ENCODE measurements at regions not wholly inside any gene's neighbourhood (a gene's known extent, or its start where the extent isn't known, plus 50 kb on each side); places are given as distances from the start of the nearest gene placed in this dataset.

DNA sequence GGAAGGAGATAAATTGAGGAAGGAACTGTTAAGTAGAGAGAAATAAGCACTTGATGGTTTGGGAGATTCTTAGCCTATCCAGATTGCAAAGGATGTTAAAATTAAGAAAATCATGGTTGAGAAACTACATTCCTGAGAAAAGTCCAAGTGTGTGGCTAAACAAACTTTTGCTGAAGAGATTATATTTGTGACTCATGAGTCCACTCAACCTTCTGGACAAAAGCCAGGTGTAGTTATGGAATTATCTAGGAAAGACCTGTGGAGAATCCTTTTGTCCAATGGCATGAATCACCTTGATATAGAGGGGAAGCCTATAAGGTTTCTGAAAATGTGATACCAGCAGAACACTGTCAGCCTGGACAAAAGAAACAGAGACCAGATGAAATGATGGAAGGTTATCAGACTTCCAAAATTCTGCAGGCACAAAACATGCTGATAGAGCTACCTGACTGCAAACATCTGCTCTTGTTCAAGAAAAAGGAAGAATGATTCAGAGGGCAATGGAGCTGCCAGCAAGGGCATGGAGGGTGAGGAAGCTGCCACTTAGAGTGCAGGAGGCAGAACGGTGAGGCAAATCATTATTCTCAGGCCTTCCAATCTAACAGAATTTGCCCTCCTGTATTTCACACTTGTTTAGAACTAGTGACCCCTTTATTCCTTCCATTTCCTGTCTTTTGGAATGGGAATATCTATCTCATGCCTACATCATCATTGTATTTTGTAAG, 300.6 kb upstream of the PRMT6 start:
- DNase-seq (ENCODE audit: low spot score): no peak

DNA sequence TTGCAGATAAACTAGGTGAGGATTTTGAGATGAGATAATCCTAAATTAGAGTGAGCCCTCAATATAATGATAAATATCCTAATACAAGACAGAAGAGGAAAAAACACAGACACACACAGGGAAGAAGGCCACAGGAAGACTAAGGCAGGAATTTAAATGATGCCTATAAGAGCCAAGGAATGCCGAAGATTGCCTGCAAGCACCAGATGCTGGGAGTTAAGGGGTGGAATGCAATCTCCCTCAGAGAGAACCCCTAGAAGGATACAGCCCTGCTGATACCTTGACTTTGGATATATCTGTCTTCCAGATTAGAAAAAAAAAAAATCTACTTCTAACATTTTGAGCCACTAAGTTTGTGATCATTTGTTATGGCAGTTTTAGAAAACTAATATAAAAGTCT, 299.7 kb upstream of the PRMT6 start:
- DNase-seq (ENCODE audit: low spot score): no peak

DNA sequence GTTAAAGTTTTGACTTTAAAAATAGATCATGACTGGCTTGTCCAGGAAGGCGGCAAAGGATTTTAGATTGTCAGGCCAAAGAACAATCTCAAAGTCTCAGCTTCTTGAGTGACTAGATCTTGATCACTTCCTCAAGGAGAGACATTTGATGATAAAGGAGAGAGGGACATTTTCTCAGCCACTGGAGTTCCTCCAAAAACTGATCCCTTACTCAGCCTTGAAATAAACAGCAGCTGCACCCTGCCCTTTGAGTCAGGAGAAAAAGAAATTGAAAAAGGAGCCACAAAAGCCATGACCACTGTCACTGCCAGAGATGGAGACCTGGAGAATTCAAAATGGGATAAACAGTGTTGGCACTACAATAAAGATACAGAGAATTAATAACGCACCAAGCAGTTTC, 288.4 kb upstream of the PRMT6 start:
- no peak for DNase-seq (ENCODE audit: low spot score)

DNA sequence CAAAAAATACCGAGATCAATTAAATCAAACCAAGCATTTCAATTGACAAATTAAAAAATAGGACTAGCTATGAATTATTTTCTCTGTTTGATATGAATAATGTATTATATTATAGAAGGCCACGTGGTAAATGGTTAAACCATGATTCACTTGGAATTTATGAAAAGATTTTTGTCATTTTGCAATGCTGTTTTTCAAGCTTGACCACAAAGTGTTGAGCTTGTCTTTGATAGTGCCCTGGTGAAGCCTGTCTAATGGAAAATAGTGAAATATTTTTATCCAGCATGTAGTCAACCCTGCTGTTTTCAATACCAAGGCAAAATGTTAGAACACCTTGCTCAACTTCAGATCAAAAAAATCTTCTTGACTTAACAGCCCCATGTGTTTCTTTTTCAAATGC, 288.0 kb upstream of the PRMT6 start:
- no peak for DNase-seq (ENCODE audit: low spot score)

DNA sequence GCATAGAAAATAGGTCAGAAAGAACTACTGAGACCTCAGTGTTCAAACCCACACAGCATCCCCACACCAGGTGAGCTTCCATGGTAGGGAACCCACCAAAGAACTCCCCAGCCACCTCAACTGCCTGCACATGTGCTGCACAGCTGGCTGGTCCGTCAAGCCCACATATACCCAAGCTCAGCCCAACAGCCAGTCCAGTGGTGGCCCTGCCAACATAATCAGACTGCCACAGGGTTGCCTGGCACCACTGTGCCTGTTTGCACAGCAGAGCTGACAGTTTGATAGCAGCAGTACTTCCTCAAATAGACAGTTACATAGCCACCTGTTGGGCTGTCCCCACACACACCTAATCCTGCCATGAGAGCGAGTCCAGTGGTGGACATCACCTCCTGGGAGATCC, 283.3 kb upstream of the PRMT6 start:
- no peak for DNase-seq (ENCODE audit: low spot score)

DNA sequence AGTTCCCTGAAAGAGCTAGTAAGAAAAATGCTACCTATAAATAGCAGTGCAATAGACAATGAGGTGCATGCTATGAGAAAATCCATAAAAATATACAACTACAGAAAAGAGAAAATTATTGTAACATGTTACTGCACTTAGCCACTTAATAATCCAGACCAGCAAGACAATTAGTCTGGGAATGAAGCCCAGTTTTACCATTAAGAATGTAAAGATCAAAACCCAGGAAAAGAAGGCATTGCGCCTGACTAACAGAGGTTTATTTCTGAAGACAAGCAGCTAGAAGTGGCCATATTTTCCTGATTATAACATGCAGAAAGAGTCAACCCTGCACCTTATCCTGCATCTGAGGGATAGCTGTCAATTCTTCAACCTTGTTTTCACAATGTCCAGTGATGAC, 276.4 kb upstream of the PRMT6 start:
- DNase-seq (ENCODE audit: low spot score): no peak

DNA sequence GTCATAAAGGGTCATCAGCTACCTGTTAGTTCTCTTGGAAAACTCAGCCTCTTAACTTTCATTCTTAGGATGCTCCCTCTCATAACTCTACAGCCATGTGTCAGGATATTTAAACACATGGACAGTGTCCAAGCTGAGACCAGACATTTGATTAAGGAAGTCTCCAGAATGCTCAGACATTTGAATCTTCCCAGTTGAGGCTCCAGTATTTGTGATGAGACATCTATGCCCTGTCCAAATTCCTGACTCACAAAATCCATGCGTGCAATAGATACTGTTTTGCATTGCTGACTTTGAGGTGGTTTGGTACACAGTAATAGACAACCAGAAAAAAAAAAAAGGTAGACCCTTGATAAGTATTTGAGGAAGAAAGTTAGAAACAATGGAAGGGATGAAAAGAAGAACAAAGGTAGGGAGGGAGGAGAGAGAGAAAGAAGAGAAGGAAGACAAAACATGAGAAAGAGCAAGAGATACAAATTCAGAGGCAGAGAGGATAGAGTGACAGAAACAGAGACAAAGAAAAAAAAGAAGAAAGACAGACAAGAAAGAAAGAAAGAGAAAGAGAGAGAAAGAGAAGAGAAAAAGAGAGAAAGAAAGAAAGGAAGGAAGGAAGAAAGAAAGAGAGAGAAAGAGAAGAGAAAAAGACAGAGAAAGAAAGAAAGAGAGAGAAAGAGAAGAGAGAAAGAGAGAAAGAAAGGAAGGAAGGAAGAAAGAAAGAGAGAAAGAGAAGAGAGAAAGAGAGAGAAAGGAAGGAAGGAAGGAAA, 275.5 kb upstream of the PRMT6 start:
- no peak for DNase-seq (ENCODE audit: low spot score)

DNA sequence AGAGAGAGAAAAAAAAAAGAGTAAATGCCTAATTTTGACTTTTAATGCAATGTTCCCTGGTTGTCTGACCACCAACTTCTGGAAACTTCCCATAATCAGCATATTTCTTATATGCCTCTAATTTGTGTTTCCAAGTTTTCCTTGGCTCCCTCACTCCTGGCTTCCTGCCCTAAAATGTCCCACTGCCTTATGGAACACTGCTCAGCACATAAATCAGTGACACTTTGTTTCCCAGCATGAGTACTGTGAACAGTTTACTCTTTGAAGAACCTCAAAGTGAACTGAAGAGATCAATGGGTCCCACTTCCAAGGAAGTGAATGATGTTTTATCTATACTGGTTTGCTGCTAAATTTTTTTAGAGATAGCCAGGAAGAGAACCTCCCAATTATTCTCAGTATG, 271.3 kb upstream of the PRMT6 start:
- no peak for DNase-seq (ENCODE audit: low spot score)

DNA sequence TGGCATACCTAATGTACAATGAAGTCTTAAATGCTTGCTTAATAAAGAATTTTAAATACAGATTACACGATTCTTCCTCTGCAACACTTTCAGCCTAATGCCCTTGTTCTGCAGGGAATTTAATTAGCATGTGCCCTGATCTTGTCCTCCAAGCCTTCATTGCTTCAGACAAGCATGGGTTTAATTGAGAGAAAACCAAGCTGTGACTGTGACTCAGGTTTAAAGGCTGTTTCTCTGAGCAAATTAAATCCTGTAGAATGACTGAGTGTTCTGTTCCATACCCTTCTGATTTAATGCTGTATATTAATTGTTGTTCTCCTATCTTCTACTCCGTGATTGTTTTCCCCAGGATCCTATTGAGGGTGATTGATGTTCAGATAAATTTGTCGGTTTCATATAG, 269.0 kb upstream of the PRMT6 start:
- DNase-seq (ENCODE audit: low spot score): no peak

DNA sequence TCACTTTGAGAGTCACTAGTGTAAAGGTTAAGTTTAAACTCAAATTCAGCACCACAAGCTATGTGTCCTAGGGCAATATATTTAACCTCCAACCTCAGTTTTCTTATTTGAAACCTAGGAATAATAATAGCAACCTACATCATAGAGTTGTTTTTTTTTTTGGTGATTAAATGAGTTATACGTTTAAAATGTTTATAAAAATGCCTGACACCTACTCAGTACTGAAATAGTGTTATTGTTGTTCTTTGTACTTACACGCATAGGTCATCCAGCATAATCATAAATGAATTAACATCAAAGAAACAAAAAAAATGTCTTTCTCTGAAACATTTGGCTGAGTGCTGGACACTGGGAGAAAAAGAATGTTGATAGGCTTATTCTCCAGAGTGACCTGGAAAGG, 266.8 kb upstream of the PRMT6 start:
- no peak for DNase-seq (ENCODE audit: low spot score)

DNA sequence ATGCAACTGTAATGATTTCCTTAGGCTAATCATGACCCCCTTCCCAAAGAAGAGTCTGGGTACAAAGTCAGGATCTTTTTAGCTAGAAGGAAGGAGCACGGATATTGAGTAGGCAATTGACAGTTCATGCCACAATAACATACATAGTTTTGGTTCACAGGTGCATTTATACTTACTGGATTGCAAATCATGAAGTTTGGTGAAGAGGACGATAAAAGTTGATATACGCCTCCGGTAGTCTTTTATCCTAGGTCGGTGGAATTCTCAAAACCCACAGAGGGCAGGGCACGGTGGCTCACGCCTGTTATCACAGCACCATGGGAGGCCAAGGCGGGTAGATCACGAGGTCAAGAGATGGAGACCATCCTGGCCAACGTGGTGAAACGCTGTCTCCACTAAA, 265.4 kb upstream of the PRMT6 start:
- DNase-seq (ENCODE audit: low spot score): no peak

DNA sequence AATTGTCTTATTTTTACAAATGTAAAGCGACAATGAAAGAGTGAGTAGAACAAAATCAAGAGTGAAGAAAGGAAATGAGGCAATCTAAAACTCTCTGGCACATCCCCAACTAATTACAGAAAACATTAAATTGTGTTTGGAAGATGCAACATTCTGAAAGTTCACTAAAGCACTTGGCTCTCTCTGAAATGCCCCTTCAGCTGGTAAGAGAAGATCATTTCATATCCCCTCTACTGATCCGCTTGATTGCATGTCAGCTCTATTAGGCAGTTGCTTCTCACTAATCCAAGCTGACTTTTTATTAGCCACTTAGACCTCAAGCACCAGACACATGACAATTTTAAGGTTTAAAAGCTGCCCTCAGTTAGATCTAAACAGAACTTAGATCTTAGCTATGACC, 262.8 kb upstream of the PRMT6 start:
- DNase-seq (ENCODE audit: low spot score): no peak

DNA sequence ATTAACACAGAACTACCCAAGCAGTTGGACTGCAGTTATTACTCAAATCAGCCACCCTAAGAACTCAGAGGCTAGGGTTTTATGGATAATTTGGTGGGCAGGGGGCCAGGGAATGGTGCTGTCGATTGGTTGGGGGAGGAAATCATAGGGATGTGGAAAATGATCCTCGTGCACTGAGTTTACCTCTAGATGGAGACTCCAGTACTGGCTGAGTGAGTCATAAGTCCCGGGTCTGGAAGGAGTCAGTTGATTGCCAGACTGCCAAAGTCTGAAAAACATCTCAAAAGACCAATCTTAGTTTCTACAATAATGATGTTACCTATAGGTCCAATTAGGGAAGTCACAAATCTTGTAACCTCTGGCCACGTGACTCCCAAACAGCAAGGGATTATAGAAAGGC, 257.5 kb upstream of the PRMT6 start:
- no peak for DNase-seq (ENCODE audit: low spot score)

DNA sequence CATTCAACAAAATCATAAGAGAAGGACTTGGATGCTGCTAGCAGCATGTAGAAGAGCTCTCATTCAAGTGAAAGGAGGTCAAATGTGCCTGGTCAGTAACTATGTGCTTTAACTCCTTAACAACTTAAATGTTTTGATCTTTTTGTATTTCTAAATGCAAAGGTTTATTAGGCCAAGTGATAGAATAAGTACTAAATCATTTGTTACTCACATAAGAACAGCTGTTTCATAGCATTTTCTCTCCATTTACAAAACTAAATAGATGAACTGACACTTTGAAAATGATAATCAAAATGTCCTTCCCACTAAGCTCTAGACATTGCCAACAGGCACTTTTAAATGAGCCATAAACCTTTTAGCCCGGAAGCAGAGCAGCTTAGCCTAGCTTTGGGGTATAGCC, 254.3 kb upstream of the PRMT6 start:
- no peak for DNase-seq (ENCODE audit: low spot score)

DNA sequence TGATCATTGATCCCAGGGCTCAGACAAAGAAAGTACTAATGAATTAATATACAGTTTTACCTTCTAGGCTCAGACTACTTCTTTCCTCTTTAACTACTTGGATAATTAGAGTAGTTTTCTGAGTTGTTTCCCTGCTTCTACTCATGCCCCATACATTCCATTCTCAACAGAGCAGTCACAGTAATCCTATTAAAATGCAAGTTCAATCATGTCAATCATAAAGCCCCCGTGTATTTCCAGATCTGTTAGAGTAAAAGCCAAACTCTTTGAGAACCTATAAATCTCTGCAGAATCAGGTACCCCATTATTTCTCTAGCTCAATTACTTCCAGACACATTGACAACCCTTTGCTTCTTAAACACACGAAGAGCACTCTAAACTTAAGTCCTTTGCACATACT, 242.1 kb upstream of the PRMT6 start:
- no peak for DNase-seq (ENCODE audit: low spot score)

DNA sequence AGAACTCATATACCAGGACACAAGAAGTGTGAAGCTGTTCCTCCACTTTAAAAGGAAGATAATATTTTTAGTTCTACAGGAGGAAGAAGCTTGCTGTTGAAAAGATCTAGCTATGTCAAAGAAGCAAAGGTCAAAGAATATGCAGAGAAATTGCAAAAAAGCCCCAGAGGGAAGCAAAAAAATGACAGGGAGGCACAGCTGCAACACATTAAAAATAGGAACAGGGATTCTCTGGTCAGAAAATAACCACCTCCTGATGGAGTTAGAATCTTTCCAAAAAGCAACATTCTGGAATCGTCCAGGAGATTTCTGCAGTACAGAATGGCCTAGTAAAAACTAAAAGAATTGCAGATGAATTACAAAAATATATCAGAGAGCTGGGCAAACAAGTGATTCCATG, 238.9 kb upstream of the PRMT6 start:
- no peak for DNase-seq (ENCODE audit: low spot score)

DNA sequence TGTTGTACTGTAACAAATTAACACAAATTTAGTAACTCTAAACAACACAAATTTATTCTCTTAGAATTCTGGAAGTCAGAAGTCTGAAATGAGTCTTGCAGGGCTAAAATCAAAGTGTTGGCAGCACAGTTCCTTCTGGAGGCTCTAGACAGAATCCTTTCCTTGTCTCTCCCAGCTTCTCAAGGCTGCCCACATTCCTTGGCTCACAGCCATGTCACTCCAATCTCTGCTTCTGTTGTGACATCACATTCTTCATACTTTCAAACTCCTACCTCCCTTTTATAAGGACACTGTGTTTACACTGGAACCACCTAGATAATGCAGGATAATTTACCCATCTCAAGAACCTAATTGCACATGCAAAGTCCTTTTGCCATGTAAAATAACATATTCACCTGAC, 225.0 kb upstream of the PRMT6 start:
- no peak for DNase-seq (ENCODE audit: low spot score)

DNA sequence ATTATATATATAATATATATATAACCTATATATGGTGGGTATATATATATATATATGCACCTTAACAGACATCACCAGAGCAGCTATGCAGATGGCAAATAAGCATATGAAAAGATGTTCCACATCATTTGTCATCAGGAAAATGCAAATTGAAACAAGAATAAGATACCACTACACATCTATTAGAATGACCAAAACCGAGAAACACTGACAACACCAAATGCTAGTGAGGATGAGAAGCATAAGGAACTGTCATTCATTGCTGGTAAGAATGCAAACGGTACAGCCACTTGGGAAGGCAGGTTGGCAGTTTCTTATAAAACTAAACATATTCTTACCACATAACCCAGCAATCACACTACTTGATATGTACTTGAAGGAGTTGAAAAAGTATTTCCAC, 219.8 kb upstream of the PRMT6 start:
- DNase-seq (ENCODE audit: low spot score): no peak

DNA sequence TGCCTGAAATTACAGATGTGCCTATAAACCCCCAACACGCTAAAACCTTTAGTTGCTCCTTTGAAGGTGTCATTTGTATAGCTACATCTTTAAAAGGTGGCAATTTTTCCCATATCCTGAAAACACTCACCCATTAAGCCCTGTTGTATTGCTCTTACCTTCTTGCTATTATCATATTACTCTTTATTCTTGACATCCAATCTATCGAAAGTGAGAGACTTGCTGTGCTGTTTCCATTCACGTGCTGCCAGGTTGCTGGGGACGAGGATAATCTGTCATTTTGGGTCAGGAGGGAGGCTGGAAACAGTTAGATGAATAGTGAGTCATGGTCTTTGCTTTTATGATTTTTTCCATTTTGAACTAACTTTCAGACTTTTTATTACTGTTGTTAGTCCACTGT, 213.0 kb upstream of the PRMT6 start:
- DNase-seq (ENCODE audit: low spot score): no peak

DNA sequence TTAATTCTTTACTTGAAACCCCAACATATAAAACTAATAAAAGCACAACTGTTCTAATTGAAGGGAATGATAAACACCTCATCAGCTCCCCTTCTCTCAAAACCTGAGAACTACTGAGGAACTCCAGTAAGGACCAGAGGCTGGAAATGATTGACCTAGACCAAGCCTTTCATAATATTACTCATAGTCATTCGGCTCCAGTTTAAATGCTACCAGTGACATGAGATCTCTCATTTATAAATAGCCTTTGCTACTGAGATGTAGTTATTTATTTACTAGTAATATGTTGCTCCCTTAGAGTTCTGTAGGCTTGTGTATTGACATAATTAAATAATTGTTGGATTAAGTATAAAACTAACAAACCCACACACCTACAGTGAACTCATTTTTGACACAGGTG, 209.8 kb upstream of the PRMT6 start:
- no peak for DNase-seq (ENCODE audit: low spot score)

DNA sequence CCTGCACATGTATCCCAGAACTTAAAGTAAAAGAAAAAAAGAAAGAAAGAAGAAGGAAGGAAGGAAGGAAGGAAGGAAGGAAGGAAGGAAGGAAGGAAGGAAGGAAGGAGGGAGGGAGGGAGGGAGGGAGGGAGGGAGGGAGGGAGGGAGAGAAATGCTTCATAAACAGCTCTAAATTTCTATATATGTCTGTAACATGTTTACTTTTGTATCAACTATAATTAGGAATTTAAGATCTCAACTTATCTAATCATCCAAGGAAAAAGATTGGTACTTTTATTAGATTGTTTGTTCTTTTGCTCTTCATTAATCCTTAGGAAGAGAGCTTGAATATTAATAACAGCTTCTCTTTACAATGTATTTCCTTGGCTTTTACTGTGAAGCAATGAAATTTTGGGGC, 195.4 kb upstream of the PRMT6 start:
- no peak for DNase-seq (ENCODE audit: low spot score)

DNA sequence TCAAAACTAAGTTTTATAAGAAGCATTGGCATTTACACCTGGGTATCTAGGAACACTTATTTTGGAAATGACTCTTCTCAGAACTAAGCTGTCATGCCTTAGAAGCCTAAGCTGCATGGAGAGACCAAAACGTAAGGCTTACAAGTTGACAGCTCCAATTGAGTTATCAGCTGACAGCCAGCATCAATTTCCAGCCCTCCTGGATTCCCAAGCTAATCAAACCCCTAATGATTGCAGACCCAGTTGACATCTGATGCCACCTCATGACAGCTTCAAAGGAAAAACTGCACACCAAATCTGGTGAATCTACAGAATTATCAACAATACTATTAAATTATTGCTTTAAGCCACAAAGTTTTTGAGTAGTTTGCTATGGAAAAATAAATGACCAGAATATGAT, 187.6 kb upstream of the PRMT6 start:
- DNase-seq (ENCODE audit: low spot score): no peak

DNA sequence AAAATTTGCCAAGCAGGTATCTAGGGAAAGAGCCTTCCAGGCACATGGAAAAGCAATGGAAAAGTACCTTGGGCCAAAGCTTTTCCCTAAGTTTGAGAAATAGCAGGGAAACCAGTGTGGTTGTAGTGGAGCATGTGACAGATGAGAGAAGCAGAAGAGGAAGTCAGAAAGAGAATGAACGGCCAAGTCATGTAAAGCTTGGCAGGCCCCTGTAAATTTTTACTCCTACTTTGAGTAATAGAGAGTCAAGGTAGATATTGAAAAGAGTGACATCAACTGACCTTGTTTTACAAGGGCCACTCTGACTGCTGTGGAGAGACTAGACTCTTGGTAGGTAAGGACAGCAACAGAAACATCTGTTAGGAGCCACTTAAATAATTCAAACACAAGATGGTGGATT, 180.9 kb upstream of the PRMT6 start:
- DNase-seq (ENCODE audit: low spot score): no peak

DNA sequence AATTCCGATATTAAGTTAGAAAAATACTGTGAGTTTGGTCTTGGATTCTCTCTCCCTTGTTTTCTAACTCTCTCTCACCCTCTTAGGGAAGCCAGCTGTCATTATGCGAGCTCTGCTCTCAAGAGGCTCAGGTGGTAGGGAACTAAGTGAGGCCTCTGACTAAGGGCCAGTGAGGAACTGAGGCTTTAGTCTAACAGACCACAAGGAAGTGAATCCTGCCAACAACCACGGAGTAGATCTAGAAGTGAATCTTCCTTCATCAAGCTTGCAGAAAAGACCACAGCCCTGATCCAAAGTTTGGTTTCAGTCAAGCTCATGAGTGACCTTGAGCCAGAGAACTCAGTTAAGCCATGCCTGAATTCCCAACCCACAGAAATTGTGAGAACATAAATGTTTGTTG, 180.1 kb upstream of the PRMT6 start:
- no peak for DNase-seq (ENCODE audit: low spot score)
